ENCODE measurements at regions not wholly inside any gene's neighbourhood (a gene's known extent, or its start where the extent isn't known, plus 50 kb on each side); places are given as distances from the start of the nearest gene placed in this dataset.
"Not testable (repeated sequence)": the region's sequence is repeated elsewhere in the genome, so short reads cannot be mapped to it uniquely, and the experiment has no call there.

- Histone ChIP-seq H3K36me3 (ENCODE audit: low read length) (no peaks in the 10 kb centered on the region), H3K9ac (ENCODE audit: low read length) (no peak overlapping the region), H4K20me1 (ENCODE audit: low read depth, low read length) (no peaks in the 10 kb centered on the region), H3K79me2 (ENCODE audit: insufficient read depth, low read length) (no peaks in the 10 kb centered on the region), H3K4me3 (ENCODE audit: insufficient read depth, low read length, poor library complexity, severe bottlenecking) (no peak overlapping the region), H3K4me2 (ENCODE audit: low read depth, low read length, poor library complexity, severe bottlenecking) (no peak overlapping the region), H3K27me3 (ENCODE audit: low read length) (no peaks in the 10 kb centered on the region; the same call in 1 of the 2 replicates), H3K9me3 (ENCODE audit: insufficient read depth, low read length) (no peaks in the 10 kb centered on the region; the same call in 1 of the 2 replicates), H3K9me2 (replicated peaks; ENCODE audit: insufficient read depth, low read length) (no peaks in the 10 kb centered on the region), H3F3A (ENCODE audit: insufficient read depth) (no peaks in the 10 kb centered on the region), H2AFZ (ENCODE audit: low read depth, low read length, severe bottlenecking) (no peak overlapping the region), H3K27ac (ENCODE audit: low read depth, low read length) (no peak overlapping the region)
- no peak for TF ChIP-seq CTCF (IDR thresholded peaks at IDR 0.05; ENCODE audit: insufficient read depth, low read length, poor library complexity, severe bottlenecking)
- no peak for TF ChIP-seq EZH2phosphoT487 (conservative IDR thresholded peaks at IDR 0.05; ENCODE audit: low read length)
Measured at GRCh38 chr16:5298202-5298601, 200.6 kb upstream of the EEF2KMT start.

- Histone ChIP-seq H2AFZ (ENCODE audit: low read depth, low read length, severe bottlenecking) (no peak overlapping the region), H3K9me3 (ENCODE audit: insufficient read depth, low read length) (no peaks in the 10 kb centered on the region; the same call in 1 of the 2 replicates), H3K9me2 (replicated peaks; ENCODE audit: insufficient read depth, low read length) (no peaks in the 10 kb centered on the region), H3F3A (ENCODE audit: insufficient read depth) (no peaks in the 10 kb centered on the region), H3K9ac (ENCODE audit: low read length) (no peak overlapping the region), H3K36me3 (ENCODE audit: low read length) (no peaks in the 10 kb centered on the region), H4K20me1 (ENCODE audit: low read depth, low read length) (no peaks in the 10 kb centered on the region), H3K4me2 (ENCODE audit: low read depth, low read length, poor library complexity, severe bottlenecking) (no peak overlapping the region), H3K4me3 (ENCODE audit: insufficient read depth, low read length, poor library complexity, severe bottlenecking) (no peak overlapping the region), H3K27ac (ENCODE audit: low read depth, low read length) (no peak overlapping the region), H3K79me2 (ENCODE audit: insufficient read depth, low read length) (no peaks in the 10 kb centered on the region), H3K27me3 (ENCODE audit: low read length) (no peaks in the 10 kb centered on the region; the same call in 1 of the 2 replicates)
- no peak for TF ChIP-seq CTCF (IDR thresholded peaks at IDR 0.05; ENCODE audit: insufficient read depth, low read length, poor library complexity, severe bottlenecking)
- no peak for TF ChIP-seq EZH2phosphoT487 (conservative IDR thresholded peaks at IDR 0.05; ENCODE audit: low read length)
Measured at GRCh38 chr16:5296176-5296575, 198.6 kb upstream of the EEF2KMT start.

GRCh38 chr16:5295304-5295703 lies 197.7 kb upstream of the EEF2KMT start:
- H2AFZ ChIP-seq (ENCODE audit: low read depth, low read length, severe bottlenecking); H3K9ac ChIP-seq (ENCODE audit: low read length); H3K9me2 ChIP-seq (replicated peaks; ENCODE audit: insufficient read depth, low read length); H3K9me3 ChIP-seq (ENCODE audit: insufficient read depth, low read length); H3K27ac ChIP-seq (ENCODE audit: low read depth, low read length); H3F3A ChIP-seq (ENCODE audit: insufficient read depth); H3K27me3 ChIP-seq (ENCODE audit: low read length); H3K36me3 ChIP-seq (ENCODE audit: low read length); H3K4me2 ChIP-seq (ENCODE audit: low read depth, low read length, poor library complexity, severe bottlenecking); H3K79me2 ChIP-seq (ENCODE audit: insufficient read depth, low read length); H4K20me1 ChIP-seq (ENCODE audit: low read depth, low read length); H3K4me3 ChIP-seq (ENCODE audit: insufficient read depth, low read length, poor library complexity, severe bottlenecking): not testable (repeated sequence)

GRCh38 chr16:5282152-5282551 lies 184.6 kb upstream of the EEF2KMT start:
- H3K9me2 ChIP-seq (replicated peaks; ENCODE audit: insufficient read depth, low read length); H3K27me3 ChIP-seq (ENCODE audit: low read length); H3K9ac ChIP-seq (ENCODE audit: low read length); H3K27ac ChIP-seq (ENCODE audit: low read depth, low read length); H3K4me3 ChIP-seq (ENCODE audit: insufficient read depth, low read length, poor library complexity, severe bottlenecking); H2AFZ ChIP-seq (ENCODE audit: low read depth, low read length, severe bottlenecking); H3K79me2 ChIP-seq (ENCODE audit: insufficient read depth, low read length); H3F3A ChIP-seq (ENCODE audit: insufficient read depth); H4K20me1 ChIP-seq (ENCODE audit: low read depth, low read length); H3K36me3 ChIP-seq (ENCODE audit: low read length); H3K4me2 ChIP-seq (ENCODE audit: low read depth, low read length, poor library complexity, severe bottlenecking); H3K9me3 ChIP-seq (ENCODE audit: insufficient read depth, low read length): not testable (repeated sequence)

Measured in SU-DHL-6 (cell line).